MM.1S (cell line): ENCODE measurements at regions not wholly inside any gene's neighbourhood (a gene's known extent, or its start where the extent isn't known, plus 50 kb on each side); places are given as distances from the start of the nearest gene placed in this dataset.

Experiments used
- CTCF ChIP-seq: fragments of 300-600 bp; sonication (generic); IDR thresholded peaks from 2 replicates; pipeline ENCODE4 v1.5.1; 2016; ENCODE audit warnings: antibody characterized with exemption, low read length, mixed read lengths
- EZH2 ChIP-seq: fragments of 300-600 bp; sonication (generic); optimal IDR thresholded peaks from 2 replicates; pipeline ENCODE3; 2017; ENCODE audit warnings: low read depth, mild to moderate bottlenecking, antibody characterized with exemption, low read length, mixed read lengths
- EZH2phosphoT487 ChIP-seq: fragments of 300-600 bp; sonication (generic); IDR thresholded peaks from 2 replicates; pipeline ENCODE4 v1.6.1; 2018; ENCODE audit warnings: antibody characterized with exemption, low read length

GRCh38 chr4:31482691-31483090, 762.5 kb downstream of the PCDH7 start:
- TF ChIP-seq CTCF (no peak), EZH2 (no peak), EZH2phosphoT487 (no peak)
